HepG2 (cell line): ENCODE measurements at regions not wholly inside any gene's neighbourhood (a gene's known extent, or its start where the extent isn't known, plus 50 kb on each side); places are given as distances from the start of the nearest gene placed in this dataset.

ENCODE experiments used
- ATAC-seq: fragments of 200-7000 bp; cut with Tn5 transposase; 3 replicates; pipeline ENCODE4 v1.9.1; 2020; ENCODE audit warnings: mild to moderate bottlenecking, moderate library complexity
- BruUV-seq: library from RNA; stranded (reverse); fragments of 400-500 nt; replicated peaks from 2 replicates; lab custom pipeline; 2021; lab: Mats Ljungman, UMichigan
- CTCF ChIA-PET: fragments of 300-600 bp; formaldehyde crosslinking; extraction: SDS; loops from one replicate; lab custom pipeline; 2021; ENCODE audit warnings: low total read pairs, inconsistent platforms, low intra/inter-chr PET ratio; lab: Yijun Ruan, JAX
- POLR2A ChIA-PET: fragments of 350-600 bp; sonication (Branson Sonifier 250); formaldehyde crosslinking; loops from one replicate; lab custom pipeline; 2020; ENCODE audit warnings: antibody characterized with exemption, inconsistent platforms; lab: Yijun Ruan, JAX
- DNase-seq: peaks from one replicate; pipeline ENCODE4 v3.0.0-alpha.2; 2015; ENCODE audit warnings: low spot score
- FAIRE-seq: peaks from 3 replicates; lab custom pipeline; 2011; peaks lifted over from hg19 to GRCh38; lab: Jason Lieb, UNC
- H2AFZ ChIP-seq: one replicate; pipeline ENCODE4 v1.6.1; 2011; ENCODE audit warnings: low read length, inconsistent platforms
- H3K27ac ChIP-seq: fragments of 300-600 bp; 3 replicates; pipeline ENCODE4 v1.8.0; 2011; ENCODE audit warnings: mixed run types, mild to moderate bottlenecking, mixed read lengths, low read length, inconsistent platforms; ENCODE audit not compliant: insufficient read depth; ENCODE audit errors: extremely low read length
- H3K27me3 ChIP-seq, 2 experiments: fragments of 200-600 bp in 1 of 2; 2 replicates in 1 of 2; 3 replicates in 1 of 2; pipeline versions ENCODE4 v1.6.0 to v1.8.0; 2011; ENCODE audit warnings: low read length in 2 of 2, mild to moderate bottlenecking in 2 of 2, moderate library complexity in 2 of 2, inconsistent platforms in 1 of 2; ENCODE audit not compliant: insufficient read depth in 2 of 2, control insufficient read depth in 1 of 2
- H3K36me3 ChIP-seq, 2 experiments: fragments of 200-600 bp in 1 of 2; replicated peaks in 1 of 2; 2 replicates in 1 of 2; 3 replicates in 1 of 2; pipeline versions ENCODE4 v1.5.1 to v1.8.0; 2011; ENCODE audit warnings: low read length in 2 of 2, inconsistent platforms in 1 of 2; ENCODE audit not compliant: insufficient read depth in 2 of 2, control insufficient read depth in 1 of 2
- H3K4me1 ChIP-seq: 2 replicates; pipeline ENCODE4 v1.5.1; 2012; ENCODE audit warnings: low read length, inconsistent platforms; ENCODE audit not compliant: insufficient read depth
- H3K4me2 ChIP-seq: 2 replicates; pipeline ENCODE4 v1.6.0; 2011; ENCODE audit warnings: low read depth, low read length, inconsistent platforms
- H3K4me3 ChIP-seq, 3 experiments: fragments of 200-600 bp in 1 of 3; sonication (generic), shearing (Covaris generic) in 1 of 3; replicated peaks in 1 of 3; 2 replicates each; pipeline ENCODE4 v1.5.1; 2011 to 2016; ENCODE audit warnings: low read length in 3 of 3, inconsistent platforms in 2 of 3, low read depth in 2 of 3, mild to moderate bottlenecking in 2 of 3, control low read depth in 1 of 3, mixed read lengths in 1 of 3; ENCODE audit not compliant: insufficient read depth in 1 of 3
- H3K79me2 ChIP-seq: one replicate; pipeline ENCODE4 v1.6.1; 2011; ENCODE audit warnings: low read length, inconsistent platforms; ENCODE audit not compliant: insufficient read depth
- H3K9ac ChIP-seq: 2 replicates; pipeline ENCODE4 v1.6.0; 2011; ENCODE audit warnings: mild to moderate bottlenecking, low read depth, low read length, inconsistent platforms; ENCODE audit not compliant: insufficient read depth
- H3K9me3 ChIP-seq: 2 replicates; pipeline ENCODE4 v1.5.1; 2012; ENCODE audit warnings: mild to moderate bottlenecking, low read length
- H4K20me1 ChIP-seq: 2 replicates; pipeline ENCODE4 v1.6.0; 2011; ENCODE audit warnings: inconsistent platforms, mild to moderate bottlenecking, low read length, moderate library complexity; ENCODE audit not compliant: insufficient read depth
- ARNTL ChIP-seq: sonication (generic); formaldehyde crosslinking; IDR thresholded peaks from 2 replicates; pipeline ENCODE4 v1.4.0; 2020; ENCODE audit warnings: mild to moderate bottlenecking, missing genetic modification reagents
- CBX1 ChIP-seq: IDR thresholded peaks from one replicate; pipeline ENCODE4 v1.6.1; 2016; ENCODE audit warnings: antibody characterized with exemption, low read depth
- ISX ChIP-seq: sonication (generic); formaldehyde crosslinking; conservative IDR thresholded peaks from 2 replicates; pipeline ENCODE4 v1.5.0; 2020; ENCODE audit warnings: missing genetic modification reagents
- MIER3 ChIP-seq: IDR thresholded peaks from 2 replicates; pipeline ENCODE4 v1.6.1; 2016; ENCODE audit warnings: missing compliant biosample characterization, borderline replicate concordance
- NFAT5 ChIP-seq: sonication (generic); formaldehyde crosslinking; IDR thresholded peaks from 2 replicates; pipeline ENCODE4 v1.4.0; 2020; ENCODE audit warnings: missing genetic modification reagents
- PRMT3 ChIP-seq: sonication (generic); formaldehyde crosslinking; IDR thresholded peaks from 2 replicates; pipeline ENCODE4 v1.8.1; 2022; ENCODE audit warnings: low read depth, mild to moderate bottlenecking, moderate library complexity, missing genetic modification reagents, borderline replicate concordance
- ZBTB34 ChIP-seq: sonication (generic); formaldehyde crosslinking; IDR thresholded peaks from 2 replicates; pipeline ENCODE4 v1.8.0; 2022; ENCODE audit warnings: mild to moderate bottlenecking, missing genetic modification reagents
- ZHX2 ChIP-seq, 2 experiments: sonication (generic) in 1 of 2; formaldehyde crosslinking in 1 of 2; IDR thresholded peaks; 2 replicates each; pipeline versions ENCODE4 v1.6.1 to v1.9.0; 2014 to 2022; ENCODE audit warnings: antibody characterized with exemption in 1 of 2, borderline replicate concordance in 1 of 2, inconsistent platforms in 1 of 2, low read depth in 1 of 2, missing genetic modification reagents in 1 of 2
- ZNF253 ChIP-seq: sonication (generic); formaldehyde crosslinking; IDR thresholded peaks from 2 replicates; pipeline ENCODE4 v1.8.0; 2022; ENCODE audit warnings: mild to moderate bottlenecking, missing genetic modification reagents, borderline replicate concordance
- ZNF556 ChIP-seq: sonication (generic); formaldehyde crosslinking; IDR thresholded peaks from 2 replicates; pipeline ENCODE4 v1.4.0; 2020; ENCODE audit warnings: mild to moderate bottlenecking, missing genetic modification reagents, borderline replicate concordance
- ZNF567 ChIP-seq: sonication (generic); formaldehyde crosslinking; IDR thresholded peaks from 2 replicates; pipeline ENCODE4 v1.8.1; 2023; ENCODE audit warnings: mild to moderate bottlenecking, missing genetic modification reagents, borderline replicate concordance
- WGBS: methylation state at CpG from one replicate; pipeline ENCODE4 v1.1.6; 2017; ENCODE audit warnings: low lambda C conversion rate; 5-methylcytosine and 5-hydroxymethylcytosine counted together
- in situ Hi-C: cut with HindIII; loops from 2 replicates; pipeline ENCODE4 v1.10.0; 2017; ENCODE audit warnings: low pct_unique_long_range_greater_than_20kb; ENCODE audit not compliant: extremely low pct_ligation_motif_present
- intact Hi-C: fragments of 100-400 bp; cut with micrococcal nuclease; formaldehyde crosslinking; loops from one replicate; pipeline ENCODE4 v1.10.0; 2022; ENCODE audit not compliant: unreplicated experiment

- DNase-seq (no peak), FAIRE-seq (no peak), ATAC-seq (no peak)
- Histone ChIP-seq H4K20me1 (no peaks in the 10 kb centered on the region), H3K79me2 (no peaks in the 10 kb centered on the region), H3K4me1 (no peaks in the 10 kb centered on the region), H3K4me2 (no peak overlapping the region), H3K27ac (no peak overlapping the region), H3K9ac (no peak overlapping the region), H2AFZ (no peak overlapping the region), H3K4me3 (no peak overlapping the region), H3K9me3 (no peaks in the 10 kb centered on the region), H3K36me3 (no peaks in the 10 kb centered on the region), H3K27me3 (peaks cover 3 to 54% of the 10 kb centered on the region in 2 experiments; a peak in 3 of 5 replicates)
- 6% methylated on average over 9 of the region's 16 CpGs for WGBS
- in situ Hi-C loops: no loop called here
- CTCF ChIA-PET: no interaction called here
- intact Hi-C loops: no loop called here
- BruUV-seq: no TSS peak
- POLR2A ChIA-PET: no interaction called here
- TF ChIP-seq PRMT3 (CRISPR knock-in tag) (no peak), ZNF567 (CRISPR knock-in tag) (no peak), ZHX2 (IDR thresholded peaks at IDR 0.05; ENCODE audit: low read depth) (no peak), ZHX2 (CRISPR knock-in tag; IDR thresholded peaks at IDR 0.05; ENCODE audit: borderline replicate concordance) (no peak), ZNF556 (CRISPR knock-in tag) (no peak), CBX1 (no peak), ZNF253 (CRISPR knock-in tag) (no peak), MIER3 (CRISPR knock-in tag) (no peak), ARNTL (no peak), ZBTB34 (CRISPR knock-in tag) (no peak), ISX (no peak), NFAT5 (CRISPR knock-in tag) (no peak)
Measured at GRCh38 chr14:104356020-104356737, 217.8 kb downstream of the KIF26A start.
